ENCODE measurements at regions not wholly inside any gene's neighbourhood (a gene's known extent, or its start where the extent isn't known, plus 50 kb on each side); places are given as distances from the start of the nearest gene placed in this dataset.
"Not testable (repeated sequence)": the region's sequence is repeated elsewhere in the genome, so short reads cannot be mapped to it uniquely, and the experiment has no call there.

GRCh38 chr14:34052658-34053014, 101.8 kb upstream of the EGLN3 start:
- no peak for DNase-seq
- Histone ChIP-seq H3K36me3 (no peaks in the 10 kb centered on the region), H3K27me3 (ENCODE audit: insufficient read depth, low read depth, severe bottlenecking) (no peaks in the 10 kb centered on the region), H3K27ac (no peak overlapping the region), H3K4me3 (ENCODE audit: low read depth, low read length) (no peak overlapping the region), H3K9me3 (ENCODE audit: severe bottlenecking) (no peaks in the 10 kb centered on the region)
- TF ChIP-seq, protein P1, sequence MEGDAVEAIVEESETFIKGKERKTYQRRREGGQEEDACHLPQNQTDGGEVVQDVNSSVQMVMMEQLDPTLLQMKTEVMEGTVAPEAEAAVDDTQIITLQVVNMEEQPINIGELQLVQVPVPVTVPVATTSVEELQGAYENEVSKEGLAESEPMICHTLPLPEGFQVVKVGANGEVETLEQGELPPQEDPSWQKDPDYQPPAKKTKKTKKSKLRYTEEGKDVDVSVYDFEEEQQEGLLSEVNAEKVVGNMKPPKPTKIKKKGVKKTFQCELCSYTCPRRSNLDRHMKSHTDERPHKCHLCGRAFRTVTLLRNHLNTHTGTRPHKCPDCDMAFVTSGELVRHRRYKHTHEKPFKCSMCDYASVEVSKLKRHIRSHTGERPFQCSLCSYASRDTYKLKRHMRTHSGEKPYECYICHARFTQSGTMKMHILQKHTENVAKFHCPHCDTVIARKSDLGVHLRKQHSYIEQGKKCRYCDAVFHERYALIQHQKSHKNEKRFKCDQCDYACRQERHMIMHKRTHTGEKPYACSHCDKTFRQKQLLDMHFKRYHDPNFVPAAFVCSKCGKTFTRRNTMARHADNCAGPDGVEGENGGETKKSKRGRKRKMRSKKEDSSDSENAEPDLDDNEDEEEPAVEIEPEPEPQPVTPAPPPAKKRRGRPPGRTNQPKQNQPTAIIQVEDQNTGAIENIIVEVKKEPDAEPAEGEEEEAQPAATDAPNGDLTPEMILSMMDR (IDR thresholded peaks at IDR 0.05; ENCODE audit: low read depth, low read length) = no peak

DNA sequence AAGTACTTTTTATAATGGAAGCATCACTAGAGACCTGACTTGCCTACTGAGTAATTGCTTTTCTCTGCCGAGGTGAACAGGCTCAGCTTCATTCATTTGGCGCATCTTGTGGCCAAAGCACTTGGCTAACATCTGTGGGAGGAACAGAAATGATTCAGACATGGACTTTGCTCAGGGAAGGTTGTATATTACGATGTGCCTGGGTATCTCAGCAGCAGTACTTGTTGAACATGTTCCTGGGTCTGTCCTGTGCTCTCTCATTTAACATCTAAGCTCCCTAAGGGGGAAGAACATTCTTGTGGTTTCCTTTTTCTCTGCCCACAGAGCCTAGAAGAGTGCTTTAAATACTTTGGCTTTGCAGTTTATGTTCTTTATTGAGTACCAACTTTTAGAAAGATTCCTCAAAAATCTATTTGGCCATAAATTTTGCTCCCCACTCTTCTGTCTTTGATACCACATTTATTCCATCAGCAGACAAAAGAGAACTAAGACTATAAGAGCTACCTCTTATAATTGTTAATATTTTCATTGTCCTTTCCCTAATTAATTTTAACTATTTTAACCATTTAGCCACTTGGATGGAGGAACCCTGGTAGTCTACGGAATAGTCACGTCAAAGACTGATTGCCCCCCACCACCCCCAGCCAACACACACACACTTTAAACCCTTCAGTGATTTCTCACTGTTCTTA, 101.2 kb upstream of the EGLN3 start:
- no peaks in the 10 kb centered on the region for H3K36me3 ChIP-seq
- no peak overlapping the region for H3K27ac ChIP-seq
- TF ChIP-seq, protein P1 (IDR thresholded peaks at IDR 0.05; ENCODE audit: low read depth, low read length) = no peak
- no peaks in the 10 kb centered on the region for H3K27me3 ChIP-seq (ENCODE audit: insufficient read depth, low read depth, severe bottlenecking)
- no peak overlapping the region for H3K4me3 ChIP-seq (ENCODE audit: low read depth, low read length)
- H3K9me3 ChIP-seq (ENCODE audit: severe bottlenecking) = no peaks in the 10 kb centered on the region
- no peak for DNase-seq

DNA sequence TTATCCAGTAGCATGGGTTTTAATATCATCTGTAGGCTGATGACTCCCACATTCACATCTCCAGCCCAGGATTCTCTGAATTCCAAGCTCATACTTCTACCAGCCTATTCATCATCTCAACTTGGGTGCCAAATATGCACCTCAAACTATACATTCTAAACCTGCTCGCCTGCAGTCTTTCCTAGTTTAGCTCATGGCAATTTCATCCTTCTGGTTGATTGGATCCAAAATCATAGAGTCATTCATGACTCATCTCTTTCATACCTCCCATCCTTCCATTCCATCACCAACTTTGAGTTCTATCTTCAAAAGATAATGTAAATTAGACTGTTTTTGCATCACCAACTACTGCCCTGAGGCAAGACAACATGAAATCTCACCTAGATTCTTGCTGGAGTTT, 99.7 kb upstream of the EGLN3 start:
- no peak for DNase-seq
- H3K36me3 ChIP-seq = no peaks in the 10 kb centered on the region
- TF ChIP-seq, protein P1 (IDR thresholded peaks at IDR 0.05; ENCODE audit: low read depth, low read length) = no peak
- H3K9me3 ChIP-seq (ENCODE audit: severe bottlenecking) = no peaks in the 10 kb centered on the region
- no peaks in the 10 kb centered on the region for H3K27me3 ChIP-seq (ENCODE audit: insufficient read depth, low read depth, severe bottlenecking)
- no peak overlapping the region for H3K27ac ChIP-seq
- no peak overlapping the region for H3K4me3 ChIP-seq (ENCODE audit: low read depth, low read length)

DNA sequence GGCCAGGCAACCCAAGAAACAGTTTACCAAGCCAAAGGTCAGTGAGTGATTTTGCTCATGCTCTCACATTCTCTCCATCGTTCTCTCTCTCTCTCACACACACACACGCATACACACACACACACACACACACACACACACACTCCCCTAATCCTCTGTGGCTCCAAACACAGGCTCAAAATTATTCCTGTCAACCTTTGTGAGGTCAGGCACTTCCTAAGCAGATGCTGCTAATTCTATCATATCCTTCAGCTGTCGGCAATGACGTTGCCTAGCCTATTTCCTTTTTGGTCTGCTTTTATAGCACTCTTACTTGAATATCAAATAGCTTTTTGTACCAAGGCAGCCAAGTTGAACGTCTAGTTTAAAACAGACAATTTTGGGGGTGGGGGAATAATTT, 98.9 kb upstream of the EGLN3 start:
- no peak overlapping the region for H3K27ac ChIP-seq
- no peak overlapping the region for H3K4me3 ChIP-seq (ENCODE audit: low read depth, low read length)
- H3K9me3 ChIP-seq (ENCODE audit: severe bottlenecking) = no peaks in the 10 kb centered on the region
- H3K36me3 ChIP-seq = no peaks in the 10 kb centered on the region
- peak; percentile 48 for DNase-seq
- TF ChIP-seq, protein P1 (IDR thresholded peaks at IDR 0.05; ENCODE audit: low read depth, low read length) = no peak
- H3K27me3 ChIP-seq (ENCODE audit: insufficient read depth, low read depth, severe bottlenecking) = no peaks in the 10 kb centered on the region

DNA sequence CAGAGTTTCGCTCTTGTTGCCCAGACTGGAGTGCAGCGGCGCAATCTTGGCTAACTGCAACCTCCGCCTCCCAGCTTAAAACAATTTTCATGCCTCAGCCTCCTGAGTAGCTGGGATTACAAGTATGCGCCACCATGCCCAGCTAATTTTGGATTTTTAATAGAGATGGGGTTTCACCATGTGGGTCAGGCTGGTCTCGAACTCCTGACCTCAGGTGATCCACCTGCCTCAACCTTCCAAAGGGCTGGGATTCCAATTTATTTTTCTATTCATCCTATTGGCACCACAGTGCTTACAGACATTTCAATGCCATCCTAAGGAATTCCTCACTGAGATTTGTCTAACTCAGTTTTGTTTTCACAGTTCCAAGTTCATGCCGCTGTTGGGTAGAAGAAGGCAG, 98.3 kb upstream of the EGLN3 start:
- DNase-seq; H3K36me3 ChIP-seq; H3K4me3 ChIP-seq (ENCODE audit: low read depth, low read length); H3K9me3 ChIP-seq (ENCODE audit: severe bottlenecking); H3K27ac ChIP-seq; H3K27me3 ChIP-seq (ENCODE audit: insufficient read depth, low read depth, severe bottlenecking): not testable (repeated sequence)

GRCh38 chr14:34046799-34047520, 96.1 kb upstream of the EGLN3 start:
- TF ChIP-seq, protein P1 (IDR thresholded peaks at IDR 0.05; ENCODE audit: low read depth, low read length) = no peak
- no peak for DNase-seq
- Histone ChIP-seq H3K9me3 (ENCODE audit: severe bottlenecking) (no peaks in the 10 kb centered on the region), H3K4me3 (ENCODE audit: low read depth, low read length) (no peak overlapping the region), H3K36me3 (no peaks in the 10 kb centered on the region), H3K27me3 (ENCODE audit: insufficient read depth, low read depth, severe bottlenecking) (no peaks in the 10 kb centered on the region), H3K27ac (no peak overlapping the region)
